ENCODE measurements at regions not wholly inside any gene's neighbourhood (a gene's known extent, or its start where the extent isn't known, plus 50 kb on each side); places are given as distances from the start of the nearest gene placed in this dataset.

DNA sequence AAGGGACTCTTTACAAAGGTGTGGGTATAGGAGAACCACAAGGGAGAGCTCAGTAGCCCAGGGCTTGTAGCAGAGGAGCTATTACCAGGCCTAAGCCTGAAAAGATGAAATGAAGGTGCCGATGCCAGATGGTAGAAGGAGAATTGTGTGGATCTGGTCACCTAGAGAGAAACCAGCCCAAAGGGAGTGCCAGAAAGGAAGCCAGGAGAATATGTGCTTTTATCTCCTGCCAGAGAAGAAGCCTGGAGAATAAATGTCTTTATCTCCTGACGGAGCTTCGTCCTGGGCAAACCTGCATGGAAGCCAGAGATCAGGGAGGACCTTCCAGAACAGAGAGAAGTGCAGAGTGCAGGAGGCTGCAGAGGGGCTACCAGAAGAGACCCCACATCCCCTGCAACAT lies 142.6 kb downstream of the MED10 start:
- no peak for DNase-seq

DNA sequence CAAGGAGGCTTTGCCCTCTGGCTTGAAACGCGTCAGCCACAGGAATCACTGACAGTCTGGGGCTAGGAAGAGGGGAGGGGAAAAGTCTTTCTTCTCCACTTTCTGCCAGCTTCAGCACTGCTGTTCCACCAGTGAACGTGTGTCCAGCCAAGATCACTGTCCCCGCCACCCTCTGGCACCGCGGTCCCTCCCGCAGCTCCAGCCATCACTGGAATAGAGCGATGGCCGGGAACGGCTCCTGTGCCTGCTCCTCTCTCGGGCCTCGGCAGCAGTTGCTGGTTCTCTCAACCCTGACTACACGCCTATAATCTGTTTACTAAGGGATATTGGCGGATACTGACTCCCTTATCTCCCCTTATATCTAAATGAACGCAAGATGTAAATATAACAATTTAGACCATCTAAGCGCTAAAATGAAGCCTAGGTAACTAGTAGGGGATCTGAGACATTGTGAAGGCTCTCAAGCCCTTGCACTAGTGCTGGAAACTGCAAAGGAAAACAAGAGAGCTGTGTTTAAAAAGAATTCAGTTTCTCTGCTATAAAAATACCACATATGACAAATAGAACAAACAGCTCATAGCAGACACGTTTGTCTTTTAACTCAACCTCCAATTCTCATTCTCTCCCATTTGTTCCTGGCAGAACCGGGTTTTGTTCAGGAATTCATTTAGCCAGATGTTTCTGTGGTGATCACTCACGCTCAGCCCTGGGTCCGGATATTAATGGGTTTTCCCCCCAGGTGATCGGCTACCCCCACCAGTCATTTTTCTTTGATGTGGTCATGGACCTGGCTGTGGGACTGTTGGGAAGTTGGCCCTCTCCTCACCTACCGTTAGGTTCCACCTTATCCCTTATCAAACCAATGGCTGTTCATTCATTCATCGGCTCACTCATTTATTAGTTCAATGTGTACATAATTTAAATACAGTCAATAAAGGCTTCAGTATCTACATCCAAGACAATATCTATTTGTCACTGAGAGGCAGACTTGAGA lies 149.8 kb downstream of the MED10 start:
- no peak for DNase-seq

DNA sequence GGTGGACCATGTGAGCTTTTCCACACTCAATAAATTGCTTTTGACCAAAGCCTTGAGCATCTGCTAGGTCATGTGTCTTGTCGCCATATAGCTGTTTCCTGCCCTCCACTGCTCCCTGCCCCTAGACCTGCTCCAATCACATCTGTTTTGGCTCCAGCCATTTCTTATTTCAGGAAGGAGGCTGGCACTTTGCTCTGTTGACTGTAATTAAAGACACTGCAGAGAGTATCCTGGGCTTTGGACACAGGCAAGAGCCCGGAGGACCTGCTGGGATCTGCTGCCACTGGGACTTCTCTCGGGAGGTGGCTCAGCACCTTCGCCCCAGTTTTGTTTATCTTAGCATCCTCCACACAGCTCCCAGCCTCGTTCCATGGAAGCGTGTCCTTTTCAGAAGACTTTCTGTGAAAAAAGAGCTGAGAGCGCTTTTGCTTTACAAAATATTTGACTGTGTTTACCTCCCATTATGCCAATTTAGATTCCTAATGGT lies 153.2 kb downstream of the MED10 start:
- DNase-seq, result no peak

DNA sequence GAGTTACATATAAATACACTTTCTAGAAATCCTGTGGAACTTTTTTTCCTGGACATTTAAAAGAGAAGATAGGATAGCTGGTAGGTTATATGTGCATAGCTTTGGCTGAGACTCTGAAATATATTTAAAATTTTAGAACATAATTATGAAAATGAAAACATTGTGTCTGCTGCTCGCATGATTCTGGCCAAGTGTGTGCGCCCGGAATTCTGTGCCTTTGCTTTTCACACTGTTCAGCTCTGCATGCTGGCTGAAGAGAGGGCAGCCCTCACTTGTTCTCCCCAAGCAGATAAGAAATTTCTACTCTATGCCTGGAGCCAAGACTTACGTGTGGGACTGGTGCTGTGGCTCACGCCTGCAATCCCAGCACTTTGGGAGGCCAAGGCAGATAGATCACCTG lies 153.9 kb downstream of the MED10 start:
- DNase-seq, result no peak

DNA sequence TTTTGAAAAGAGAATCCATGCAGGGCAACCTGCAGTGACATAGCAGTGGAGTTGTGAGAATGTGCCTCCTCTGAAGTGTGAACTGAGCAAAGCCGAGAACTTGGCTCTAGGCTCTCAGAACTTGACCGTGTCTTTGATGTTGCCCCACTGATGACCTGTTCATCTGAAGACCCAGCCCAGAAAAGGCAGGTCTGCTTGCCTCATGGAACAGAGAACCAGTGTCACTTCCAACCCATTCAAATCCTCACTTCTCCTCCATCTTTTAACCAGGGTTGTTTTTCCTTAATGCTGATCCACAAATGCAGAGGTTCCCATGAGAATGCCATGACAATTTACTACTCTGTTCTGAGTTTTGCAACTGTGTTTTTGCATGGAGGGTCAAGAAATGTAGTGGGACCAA lies 155.4 kb downstream of the MED10 start:
- no peak for DNase-seq

DNA sequence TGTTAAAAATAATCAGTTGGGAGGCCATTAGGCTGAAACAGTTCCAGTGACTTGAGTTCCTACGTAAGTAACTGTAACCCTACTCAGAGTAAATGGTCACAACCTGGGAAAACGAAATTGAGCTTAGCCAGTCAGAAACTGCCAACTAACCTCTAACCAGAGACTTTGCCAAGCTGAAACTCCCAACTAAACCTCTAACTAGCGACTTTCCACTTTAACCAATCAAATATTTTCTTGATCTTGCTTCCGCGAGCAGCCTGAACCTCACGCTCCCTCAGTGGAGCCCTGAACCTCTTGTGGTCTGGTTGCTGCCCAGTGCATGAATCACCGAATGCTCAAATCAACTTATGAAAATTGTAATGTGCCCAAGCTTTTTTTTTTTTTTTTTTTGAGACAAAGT lies 156.2 kb downstream of the MED10 start:
- no peak for DNase-seq

DNA sequence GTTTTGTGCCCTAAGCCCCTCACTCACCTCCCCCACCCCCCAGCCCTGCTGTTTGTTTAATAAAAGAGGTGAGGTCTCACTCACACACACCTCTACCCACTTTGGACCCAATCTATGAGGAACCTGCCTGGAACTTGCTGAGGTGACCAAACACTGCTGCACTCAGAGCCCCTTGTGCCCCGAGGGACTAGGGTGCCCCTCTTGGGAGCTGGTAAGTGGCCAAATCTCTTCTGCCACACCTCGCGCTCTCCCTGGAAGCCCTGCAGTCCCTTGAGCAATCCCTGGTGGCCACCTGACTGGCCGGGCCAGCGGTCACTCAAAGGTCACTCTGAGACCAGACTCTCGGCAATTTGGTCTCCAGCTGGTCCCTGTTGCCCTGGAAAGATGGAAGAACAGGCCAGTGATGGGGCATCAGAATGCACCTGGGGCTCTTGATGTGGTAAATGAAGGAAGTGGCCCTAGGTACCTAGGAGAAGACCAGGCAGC lies 157.2 kb downstream of the MED10 start:
- DNase-seq, result no peak

DNA sequence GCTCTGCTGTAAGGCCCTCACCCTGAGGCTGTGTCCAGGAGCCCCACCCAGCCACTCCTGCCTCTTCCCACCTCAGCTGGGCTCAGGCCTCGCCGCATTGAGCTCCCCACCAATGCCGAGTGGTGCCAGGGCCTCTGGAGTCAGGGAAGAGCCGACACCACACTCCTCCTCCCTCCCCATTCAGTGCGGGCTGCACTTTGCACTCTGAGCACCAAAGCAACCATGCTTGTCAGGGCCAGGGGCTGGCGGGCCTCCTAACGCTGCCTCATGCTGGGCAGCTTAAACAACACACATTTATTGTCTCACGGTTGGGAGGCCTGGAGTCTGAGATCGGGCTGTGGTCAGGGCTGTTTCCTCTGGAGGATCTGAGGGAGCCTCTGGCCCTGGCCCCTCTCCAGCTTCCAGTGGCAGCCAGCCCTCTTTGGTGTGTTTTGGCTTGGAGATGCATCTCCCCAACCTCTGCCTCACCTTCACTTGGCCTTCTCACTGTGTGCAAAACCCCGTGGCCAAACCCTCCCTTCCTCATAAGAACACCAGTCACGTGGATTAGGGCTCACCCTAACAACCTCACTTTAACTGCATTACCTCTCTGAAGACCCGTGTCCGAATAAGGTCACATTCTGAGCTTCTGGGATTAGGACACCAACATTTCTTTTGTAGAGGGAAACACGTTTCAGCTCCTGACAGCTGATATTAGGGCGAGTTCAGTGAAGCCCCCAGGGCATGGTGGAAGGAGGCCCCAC lies 157.8 kb downstream of the MED10 start:
- no peak for DNase-seq

DNA sequence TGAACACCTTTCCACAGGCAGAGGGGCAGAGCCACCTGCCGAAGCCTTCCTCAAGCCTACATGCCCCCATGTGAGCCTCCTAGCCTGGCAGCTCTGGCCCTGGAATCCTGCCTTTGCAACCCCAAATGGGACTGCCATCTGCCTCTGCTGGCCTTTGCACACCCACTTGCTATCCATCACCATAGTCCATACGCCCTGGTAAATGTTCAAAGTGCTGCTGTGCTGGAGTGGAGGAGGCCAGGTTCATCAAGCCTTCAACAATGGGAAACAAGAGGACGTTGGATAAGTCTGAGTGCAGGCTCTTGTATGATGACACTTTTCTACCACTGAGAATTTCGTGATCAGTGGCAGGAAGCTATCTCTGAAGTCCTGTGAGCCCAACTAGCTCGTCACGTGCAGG lies 159.8 kb downstream of the MED10 start:
- no peak for DNase-seq

DNA sequence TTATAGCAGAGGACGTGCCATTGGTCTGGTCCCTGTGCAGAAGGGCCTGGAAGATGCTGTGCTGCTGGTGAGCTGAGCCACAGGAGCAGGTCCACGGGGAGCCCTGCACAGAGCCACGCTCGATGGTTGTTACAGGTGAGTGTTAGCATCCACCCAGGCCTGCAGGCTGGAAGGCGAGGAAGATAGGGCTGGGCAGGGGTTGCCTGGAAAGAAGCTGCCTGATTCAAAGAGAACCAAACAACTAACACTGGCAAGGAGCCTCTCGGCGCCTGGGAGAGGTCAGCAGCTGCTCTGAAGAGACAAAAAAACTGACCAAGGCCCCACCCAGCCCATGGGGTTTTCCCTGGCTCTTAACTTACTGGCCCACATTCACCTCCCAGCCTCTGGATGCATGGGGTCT lies 160.2 kb downstream of the MED10 start:
- DNase-seq, result no peak

DNA sequence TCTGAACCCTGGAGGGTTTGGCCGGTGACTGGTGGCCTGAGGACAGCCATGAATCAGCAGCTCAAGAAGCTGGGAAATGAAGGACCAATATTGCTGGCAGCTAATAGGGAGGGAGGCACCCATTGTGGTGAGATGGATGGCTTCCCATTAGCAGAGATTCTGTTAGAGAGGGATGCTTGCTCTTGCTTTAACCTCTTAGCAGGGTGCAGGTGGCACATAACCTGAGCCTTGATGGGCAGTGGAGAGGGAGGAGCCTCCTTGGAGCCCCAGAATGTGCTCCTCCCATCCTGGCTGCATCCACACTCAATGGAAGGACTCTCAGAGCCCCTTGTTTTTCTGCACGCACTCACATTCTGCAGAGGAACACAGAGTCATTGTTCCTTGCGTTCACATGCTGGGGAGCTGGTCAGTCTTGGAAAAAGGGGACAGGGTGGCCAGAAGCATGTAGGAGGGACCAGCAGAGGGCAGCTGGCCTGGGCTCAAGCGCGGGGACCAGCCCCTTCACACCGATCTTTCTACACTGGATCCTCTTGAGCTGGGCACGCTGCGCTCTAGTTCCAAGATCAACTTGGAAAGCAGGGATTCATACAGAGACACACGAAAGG lies 161.8 kb downstream of the MED10 start:
- no peak for DNase-seq

DNA sequence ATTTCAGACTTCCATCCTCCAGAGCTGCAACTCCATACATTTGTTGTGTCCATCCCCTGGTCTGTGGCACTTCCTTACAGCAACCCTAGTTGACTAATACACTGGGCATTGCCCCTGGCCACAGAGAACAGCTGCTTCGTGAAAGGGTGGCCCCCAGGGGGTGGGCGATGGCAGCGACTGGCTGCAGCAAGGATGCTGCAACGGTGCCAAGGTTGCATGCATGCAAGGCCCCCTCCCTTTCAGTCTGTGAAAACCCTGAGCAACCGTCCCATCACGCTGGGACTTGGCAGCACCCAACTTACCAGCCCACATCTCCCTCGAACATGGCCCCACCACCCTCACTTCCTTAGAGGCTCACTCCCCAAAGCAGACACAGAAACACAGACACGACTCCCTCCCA lies 162.5 kb downstream of the MED10 start:
- DNase-seq, result no peak

DNA sequence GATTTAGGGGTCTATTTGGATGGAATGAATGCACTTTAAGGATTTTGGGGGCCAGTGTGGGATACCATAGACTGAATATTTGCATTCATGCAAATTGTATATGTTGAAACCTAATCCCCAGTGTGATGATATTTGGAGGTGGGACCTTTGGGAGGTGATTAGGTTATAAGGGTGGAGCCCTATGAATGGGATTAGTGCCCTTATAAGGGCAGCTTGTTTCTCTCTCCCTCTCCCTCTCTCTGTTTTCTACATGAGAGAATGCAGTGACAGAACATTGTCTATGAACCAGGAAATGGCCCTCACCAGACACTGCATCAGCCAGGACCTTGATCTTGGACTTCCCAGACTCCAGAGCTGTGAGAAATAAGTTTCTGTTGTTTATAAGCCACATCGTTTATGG lies 166.1 kb downstream of the MED10 start:
- DNase-seq, result no peak

DNA sequence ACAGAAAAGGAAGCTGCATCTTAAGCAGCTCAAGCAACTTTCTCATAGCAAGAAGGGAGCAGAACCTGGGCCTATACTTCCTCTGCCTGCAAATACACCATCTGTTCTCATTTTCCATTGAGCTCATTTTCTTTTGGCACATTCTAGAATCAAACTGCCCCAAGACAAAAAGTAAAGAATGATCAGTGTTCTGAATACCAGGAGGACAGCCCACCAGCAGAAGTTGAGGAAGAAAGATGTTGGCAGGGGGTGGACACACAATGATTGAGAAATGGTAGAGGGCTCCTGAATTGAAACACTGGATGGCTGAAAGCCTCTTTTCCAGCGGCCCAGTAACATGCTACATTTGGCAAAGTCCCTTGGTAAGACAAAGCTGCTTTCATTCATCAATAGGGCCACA lies 171.8 kb downstream of the MED10 start:
- DNase-seq, result no peak

DNA sequence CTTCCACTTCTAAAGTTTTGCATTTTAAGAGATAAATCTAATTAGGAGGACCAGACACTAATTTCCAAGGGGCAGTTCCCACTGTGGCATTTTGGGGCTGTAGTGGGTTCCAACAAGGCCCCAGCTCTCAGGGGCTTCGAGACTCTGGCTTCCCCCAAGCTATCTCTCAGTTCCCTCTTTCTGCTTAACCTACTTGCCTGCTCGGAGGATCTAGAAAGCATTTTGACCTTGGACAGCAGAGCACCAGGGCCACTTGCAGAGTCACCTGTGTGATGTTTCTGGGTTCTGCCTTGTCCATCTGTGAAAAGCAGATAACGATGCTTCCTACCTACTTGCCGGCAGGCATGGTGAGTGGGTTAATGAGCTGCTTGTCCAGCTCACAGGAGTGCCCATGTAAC lies 175.4 kb downstream of the MED10 start:
- DNase-seq, result no peak

DNA sequence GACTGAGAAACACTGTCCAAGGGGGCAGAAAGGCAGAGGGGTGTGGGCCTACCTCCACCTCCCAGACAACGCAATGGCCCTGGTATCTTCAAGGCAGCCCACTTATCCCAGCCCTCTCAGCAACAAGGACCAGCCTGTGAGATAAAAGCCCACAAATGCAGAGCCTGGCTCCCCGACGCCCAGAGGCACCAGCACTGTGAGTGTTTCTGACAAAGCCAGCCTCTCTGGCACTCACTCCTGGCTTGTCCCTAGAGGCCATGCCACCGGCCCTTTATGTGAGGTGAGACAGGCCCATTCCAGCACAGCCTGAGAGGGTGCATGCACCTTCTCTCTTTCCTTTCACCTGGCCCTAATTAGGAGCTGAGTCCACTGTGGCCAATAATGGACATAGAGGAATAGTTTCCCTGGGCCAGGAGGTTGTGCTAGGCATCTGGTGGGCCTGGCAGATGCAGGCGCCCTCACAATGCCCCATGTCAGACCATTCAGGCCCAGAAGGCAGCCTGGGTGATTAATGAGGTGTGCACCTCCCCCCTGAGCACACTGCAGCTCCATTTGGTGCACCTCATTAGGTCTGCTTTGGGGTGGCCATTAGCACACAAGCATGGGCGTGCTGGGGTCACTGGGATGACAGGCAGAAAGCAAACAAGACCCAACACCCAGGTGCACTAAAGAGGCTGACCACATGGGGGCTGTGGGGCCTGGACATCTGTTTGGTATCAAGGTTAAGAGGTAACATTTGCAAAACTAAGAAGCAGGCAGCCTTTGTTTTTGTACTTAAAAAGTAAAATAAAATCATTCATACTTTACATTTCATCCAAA lies 176.0 kb downstream of the MED10 start:
- DNase-seq, result no peak

DNA sequence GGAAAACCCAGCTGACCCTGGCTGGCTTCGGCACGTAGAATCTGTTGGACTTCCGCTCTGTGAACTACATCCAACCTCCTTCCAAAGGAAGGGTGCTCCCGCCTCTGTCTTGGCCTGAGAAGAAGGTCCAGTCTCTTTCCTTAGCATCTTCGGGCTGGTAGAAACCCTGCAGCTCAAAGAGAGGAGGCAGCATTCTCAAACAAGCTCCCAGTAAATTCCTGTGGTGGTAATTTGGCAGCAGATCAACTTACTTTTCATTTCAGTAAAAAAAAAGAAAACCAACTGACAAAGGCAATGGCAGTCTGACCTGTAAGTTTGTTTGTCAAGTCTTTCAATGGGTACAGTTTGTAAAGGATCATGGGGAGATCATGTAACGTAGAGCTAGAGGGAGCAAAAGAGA lies 176.7 kb downstream of the MED10 start:
- DNase-seq, result peak; percentile 47

DNA sequence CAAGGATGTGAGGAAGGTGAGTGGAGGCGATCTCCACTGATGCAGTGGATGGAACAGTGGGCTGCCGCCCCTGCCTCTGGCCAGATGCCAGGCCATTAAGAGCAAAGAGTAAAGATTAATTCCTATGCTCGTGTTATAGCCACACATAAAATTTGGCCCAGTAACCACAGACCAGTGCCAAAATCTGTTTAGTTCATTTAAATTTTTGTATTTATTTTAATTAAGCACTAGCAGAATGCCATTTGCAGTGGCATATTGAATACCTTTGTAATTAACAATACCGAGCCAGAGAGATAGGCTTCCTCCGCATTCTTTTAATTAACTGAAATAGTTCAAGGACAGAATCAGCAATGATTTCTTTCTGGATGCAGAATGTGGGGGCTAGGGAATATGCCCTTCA lies 179.8 kb downstream of the MED10 start:
- DNase-seq, result no peak

DNA sequence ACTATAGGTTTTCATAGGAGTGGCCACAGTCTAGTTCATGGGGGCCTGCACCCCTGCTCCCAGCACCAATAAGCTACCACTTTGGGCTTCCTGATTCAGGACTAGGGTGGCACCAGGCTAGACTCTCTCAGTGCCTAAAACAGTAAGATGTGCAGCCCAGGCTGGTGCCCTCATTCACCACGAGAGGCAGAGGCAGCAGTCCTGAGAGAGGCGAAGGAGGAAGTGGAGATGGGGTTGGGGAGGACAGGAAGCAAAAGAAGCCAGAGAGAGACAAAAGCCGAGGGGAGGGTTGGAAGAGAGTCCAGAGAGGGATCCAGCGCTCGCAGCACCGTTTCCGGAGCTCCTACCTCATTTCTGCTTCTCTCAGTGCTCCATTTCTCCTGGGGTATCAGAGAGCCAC lies 180.9 kb downstream of the MED10 start:
- peak; percentile 2 for DNase-seq

DNA sequence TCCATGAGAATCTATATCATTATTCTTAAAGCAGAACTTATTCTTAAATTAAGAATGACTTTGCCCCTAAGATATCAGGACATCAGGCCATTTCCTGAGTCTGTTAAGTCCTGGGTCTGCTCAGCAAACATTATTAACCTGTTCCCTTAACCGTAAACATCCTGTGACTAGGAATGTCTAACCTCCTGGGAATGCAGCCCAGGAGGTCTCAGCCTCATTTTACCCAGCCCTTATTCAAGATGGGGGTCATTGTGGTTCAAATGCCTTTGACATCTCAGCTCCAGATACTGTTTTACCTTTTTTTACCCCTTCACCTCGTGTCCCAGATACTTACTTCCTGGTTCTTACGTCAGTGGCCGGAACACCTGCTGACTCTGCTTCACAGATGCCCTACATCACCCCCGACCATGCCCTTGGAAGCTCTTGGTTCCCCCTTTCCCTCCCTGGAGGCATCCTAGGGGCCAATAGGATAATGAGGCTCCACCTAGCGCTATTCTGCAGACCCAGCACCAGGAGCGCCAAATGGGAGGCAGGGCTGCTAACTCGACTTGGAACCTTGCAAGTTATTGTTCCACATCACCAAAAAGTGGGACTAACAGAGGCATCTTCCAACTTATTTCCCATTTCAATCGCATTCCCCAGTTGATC lies 182.5 kb downstream of the MED10 start:
- DNase-seq, result no peak

DNA sequence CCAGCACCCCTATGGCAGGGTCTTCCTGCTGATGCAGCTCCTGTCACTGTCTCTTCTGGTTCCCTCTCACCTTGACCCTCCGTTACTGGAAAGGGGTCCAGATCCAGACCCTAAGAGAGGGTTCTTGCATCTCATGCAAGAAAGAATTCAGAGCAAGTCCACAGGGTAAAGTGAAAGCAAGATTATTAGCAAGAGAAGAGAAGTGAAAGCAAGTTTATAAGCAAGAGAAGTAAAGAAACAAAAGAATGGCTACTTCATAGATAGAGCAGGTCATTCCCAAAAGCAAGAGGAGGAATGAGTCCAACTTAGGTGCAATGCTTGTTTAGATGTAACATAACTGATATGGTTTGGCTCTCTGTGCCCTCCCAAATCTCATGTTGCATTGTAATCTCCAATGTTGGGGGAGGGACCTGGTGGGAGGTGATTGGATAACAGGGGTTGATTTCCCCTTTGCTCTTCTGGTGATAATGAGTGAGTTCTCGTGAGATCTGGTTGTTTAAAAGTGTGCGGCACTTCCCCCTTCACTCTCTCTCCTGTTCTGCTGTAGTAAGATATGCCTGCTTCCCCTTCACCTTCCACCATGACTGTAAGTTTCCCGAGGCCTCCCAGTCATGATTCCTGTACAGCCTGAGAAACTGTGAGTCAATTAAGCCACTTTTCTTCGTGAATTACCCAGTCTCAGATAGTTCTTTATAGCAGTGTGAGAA lies 183.3 kb downstream of the MED10 start:
- DNase-seq, result no peak
